ENCODE measurements at regions not wholly inside any gene's neighbourhood (a gene's known extent, or its start where the extent isn't known, plus 50 kb on each side); places are given as distances from the start of the nearest gene placed in this dataset.

- no peak for DNase-seq (ENCODE audit: low spot score)
- H3K9ac ChIP-seq (ENCODE audit: low read depth in 1 of 2, low read length in 2 of 2): no peak overlapping the region
- no peak overlapping the region for H3K4me3 ChIP-seq (ENCODE audit: low read depth in 1 of 3, low read length in 3 of 3)
- H3K4me1 ChIP-seq (ENCODE audit: control insufficient read depth in 4 of 4, insufficient read depth in 4 of 4, low read length in 3 of 4): no peaks in the 10 kb centered on the region
- TF ChIP-seq TAF1 (conservative IDR thresholded peaks at IDR 0.05) (no peak), GABPA (IDR thresholded peaks at IDR 0.05 in 1 of 2, conservative IDR thresholded peaks at IDR 0.05 in 1 of 2) (no peak), CTCF (IDR thresholded peaks at IDR 0.05; ENCODE audit: low read depth, low read length, missing input control) (no peak), NR2F2 (IDR thresholded peaks at IDR 0.05) (no peak), HNF4A (conservative IDR thresholded peaks at IDR 0.05) (no peak), SP1 (IDR thresholded peaks at IDR 0.05) (no peak), FOXA2 (IDR thresholded peaks at IDR 0.05) (no peak), JUND (IDR thresholded peaks at IDR 0.05) (no peak), ZBTB33 (IDR thresholded peaks at IDR 0.05) (no peak), RXRA (IDR thresholded peaks at IDR 0.05) (no peak), REST (IDR thresholded peaks at IDR 0.05) (no peak), YY1 (IDR thresholded peaks at IDR 0.05) (no peak)
- no peak overlapping the region for H3K27ac ChIP-seq (ENCODE audit: low read depth in 1 of 2, low read length in 2 of 2)
- H3K27me3 ChIP-seq (ENCODE audit: control insufficient read depth in 4 of 4, insufficient read depth in 4 of 4, low read length in 3 of 4): no peaks in the 10 kb centered on the region
- H3K36me3 ChIP-seq (ENCODE audit: control insufficient read depth in 4 of 4, insufficient read depth in 3 of 4, low read depth in 1 of 4, low read length in 3 of 4): no peaks in the 10 kb centered on the region
- H3K9me3 ChIP-seq (ENCODE audit: control insufficient read depth in 4 of 4, low read length in 3 of 4): no peaks in the 10 kb centered on the region
Measured at GRCh38 chr10:107269626-107270025, 105.1 kb upstream of the SORCS1 start.

GRCh38 chr10:107264742-107265141 is 100.2 kb upstream of the SORCS1 start:
- 31% methylated on average over 6 of the region's 6 CpGs for WGBS
- no peak overlapping the region for H3K27ac ChIP-seq (ENCODE audit: low read depth in 1 of 2, low read length in 2 of 2)
- no peaks in the 10 kb centered on the region for H3K9me3 ChIP-seq (ENCODE audit: control insufficient read depth in 4 of 4, low read length in 3 of 4)
- H3K4me1 ChIP-seq (ENCODE audit: control insufficient read depth in 4 of 4, insufficient read depth in 4 of 4, low read length in 3 of 4): no peaks in the 10 kb centered on the region
- H3K4me3 ChIP-seq (ENCODE audit: low read depth in 1 of 3, low read length in 3 of 3): no peak overlapping the region
- no peak for DNase-seq (ENCODE audit: low spot score)
- peaks cover 0 to 2% (median 0%) of the 10 kb centered on the region in 4 donors for H3K27me3 ChIP-seq (ENCODE audit: control insufficient read depth in 4 of 4, insufficient read depth in 4 of 4, low read length in 3 of 4)
- no peaks in the 10 kb centered on the region for H3K36me3 ChIP-seq (ENCODE audit: control insufficient read depth in 4 of 4, insufficient read depth in 3 of 4, low read depth in 1 of 4, low read length in 3 of 4)
- no peak overlapping the region for H3K9ac ChIP-seq (ENCODE audit: low read depth in 1 of 2, low read length in 2 of 2)
- TF ChIP-seq RXRA (IDR thresholded peaks at IDR 0.05): no peak
- no peak for TF ChIP-seq ATF3 (IDR thresholded peaks at IDR 0.05)
- TF ChIP-seq NR2F2 (IDR thresholded peaks at IDR 0.05): no peak
- TF ChIP-seq FOXA1 (IDR thresholded peaks at IDR 0.05): no peak
- TF ChIP-seq HNF4A (conservative IDR thresholded peaks at IDR 0.05): no peak
- TF ChIP-seq MAX (IDR thresholded peaks at IDR 0.05): no peak
- TF ChIP-seq EGR1 (IDR thresholded peaks at IDR 0.05; ENCODE audit: low read depth in 2 of 2): no peak
- no peak for TF ChIP-seq RAD21 (IDR thresholded peaks at IDR 0.05)
- no peak for TF ChIP-seq ZBTB33 (IDR thresholded peaks at IDR 0.05)
- no peak for TF ChIP-seq TAF1 (conservative IDR thresholded peaks at IDR 0.05)
- no peak for TF ChIP-seq SP1 (IDR thresholded peaks at IDR 0.05)
- TF ChIP-seq REST (IDR thresholded peaks at IDR 0.05): no peak
- TF ChIP-seq FOXA2 (IDR thresholded peaks at IDR 0.05): no peak
- TF ChIP-seq JUND (IDR thresholded peaks at IDR 0.05): no peak
- no peak for TF ChIP-seq GABPA (IDR thresholded peaks at IDR 0.05 in 1 of 2, conservative IDR thresholded peaks at IDR 0.05 in 1 of 2)
- TF ChIP-seq YY1 (IDR thresholded peaks at IDR 0.05): no peak

Measured in liver (tissue), 8 donors.